ENCODE measurements at regions not wholly inside any gene's neighbourhood (a gene's known extent, or its start where the extent isn't known, plus 50 kb on each side); places are given as distances from the start of the nearest gene placed in this dataset.
"Not testable (repeated sequence)": the region's sequence is repeated elsewhere in the genome, so short reads cannot be mapped to it uniquely, and the experiment has no call there.

DNA sequence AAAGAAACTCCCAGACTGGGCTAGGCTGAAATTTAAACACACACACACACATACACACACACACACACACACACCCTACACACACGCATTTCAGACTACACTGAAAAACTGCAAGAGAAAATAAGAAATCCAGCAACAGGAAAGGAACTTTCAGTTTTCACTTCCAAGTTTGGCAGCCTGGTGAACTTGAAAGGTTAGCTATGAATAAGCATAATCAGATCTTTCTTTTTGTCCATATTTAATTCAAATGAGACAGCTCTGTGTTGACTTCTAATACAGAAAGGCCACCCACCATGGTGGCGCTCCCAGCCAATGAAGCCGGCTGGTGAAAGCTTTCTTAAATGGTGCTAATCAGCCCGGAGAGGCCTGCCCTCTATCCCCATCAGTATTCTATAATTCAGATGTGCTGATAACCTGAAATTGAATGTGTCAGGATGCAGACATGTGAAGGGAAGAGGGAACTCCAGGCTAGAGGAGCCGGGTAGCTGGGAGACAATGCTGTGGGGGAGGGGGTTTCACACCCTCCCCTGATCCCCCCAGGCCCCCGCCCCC, 108.3 kb upstream of the ZNF536 start:
- Histone ChIP-seq H3K9me2 (replicated peaks; ENCODE audit: control insufficient read depth, low read length) (no peaks in the 10 kb centered on the region), H3F3A (ENCODE audit: control insufficient read depth, insufficient read depth) (no peaks in the 10 kb centered on the region), H3K79me2 (ENCODE audit: control insufficient read depth, low read length) (no peaks in the 10 kb centered on the region), H4K20me1 (ENCODE audit: control insufficient read depth, insufficient read depth, low read depth, low read length) (no peaks in the 10 kb centered on the region), H3K27me3 (ENCODE audit: control insufficient read depth, low read length) (no peaks in the 10 kb centered on the region), H3K36me3 (ENCODE audit: control insufficient read depth, low read length) (no peaks in the 10 kb centered on the region), H3K27ac (ENCODE audit: low read depth, low read length) (no peak overlapping the region), H3K4me3 (ENCODE audit: low read length) (no peak overlapping the region), H3K4me1 (ENCODE audit: control insufficient read depth, low read length) (no peaks in the 10 kb centered on the region), H3K4me2 (ENCODE audit: low read length) (no peak overlapping the region), H3K9me3 (ENCODE audit: control insufficient read depth, insufficient read depth, low read length) (no peaks in the 10 kb centered on the region)
- TF ChIP-seq, protein P1, sequence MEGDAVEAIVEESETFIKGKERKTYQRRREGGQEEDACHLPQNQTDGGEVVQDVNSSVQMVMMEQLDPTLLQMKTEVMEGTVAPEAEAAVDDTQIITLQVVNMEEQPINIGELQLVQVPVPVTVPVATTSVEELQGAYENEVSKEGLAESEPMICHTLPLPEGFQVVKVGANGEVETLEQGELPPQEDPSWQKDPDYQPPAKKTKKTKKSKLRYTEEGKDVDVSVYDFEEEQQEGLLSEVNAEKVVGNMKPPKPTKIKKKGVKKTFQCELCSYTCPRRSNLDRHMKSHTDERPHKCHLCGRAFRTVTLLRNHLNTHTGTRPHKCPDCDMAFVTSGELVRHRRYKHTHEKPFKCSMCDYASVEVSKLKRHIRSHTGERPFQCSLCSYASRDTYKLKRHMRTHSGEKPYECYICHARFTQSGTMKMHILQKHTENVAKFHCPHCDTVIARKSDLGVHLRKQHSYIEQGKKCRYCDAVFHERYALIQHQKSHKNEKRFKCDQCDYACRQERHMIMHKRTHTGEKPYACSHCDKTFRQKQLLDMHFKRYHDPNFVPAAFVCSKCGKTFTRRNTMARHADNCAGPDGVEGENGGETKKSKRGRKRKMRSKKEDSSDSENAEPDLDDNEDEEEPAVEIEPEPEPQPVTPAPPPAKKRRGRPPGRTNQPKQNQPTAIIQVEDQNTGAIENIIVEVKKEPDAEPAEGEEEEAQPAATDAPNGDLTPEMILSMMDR (IDR thresholded peaks at IDR 0.05; ENCODE audit: low read depth, low read length, poor library complexity, severe bottlenecking), result no peak
- no peak for TF ChIP-seq EZH2phosphoT487 (IDR thresholded peaks at IDR 0.05; ENCODE audit: borderline replicate concordance, low read length)

DNA sequence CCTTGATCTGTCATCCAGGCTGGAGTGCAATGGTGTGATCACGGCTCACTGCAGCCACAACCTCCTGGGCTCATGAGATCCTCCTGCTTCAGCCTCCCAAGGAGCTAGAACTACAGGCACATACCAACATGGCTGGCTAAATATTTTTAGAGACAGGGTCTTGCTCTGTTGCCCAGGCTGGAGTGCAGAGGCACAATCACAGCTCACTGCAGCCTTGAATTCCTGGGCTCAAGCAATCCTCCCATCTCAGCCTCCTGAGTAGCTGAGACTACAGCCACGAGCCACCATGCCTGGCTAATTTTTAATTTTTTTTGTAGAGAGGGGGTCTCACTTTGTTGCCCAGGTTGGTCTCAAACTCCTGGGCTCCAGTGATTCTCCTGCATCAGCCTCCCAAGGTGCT, 106.3 kb upstream of the ZNF536 start:
- not testable (repeated sequence) for H3K4me2 ChIP-seq (ENCODE audit: low read length); H3K4me3 ChIP-seq (ENCODE audit: low read length); H4K20me1 ChIP-seq (ENCODE audit: control insufficient read depth, insufficient read depth, low read depth, low read length); H3K9me2 ChIP-seq (replicated peaks; ENCODE audit: control insufficient read depth, low read length); H3K27ac ChIP-seq (ENCODE audit: low read depth, low read length); H3K27me3 ChIP-seq (ENCODE audit: control insufficient read depth, low read length); H3F3A ChIP-seq (ENCODE audit: control insufficient read depth, insufficient read depth); H3K9me3 ChIP-seq (ENCODE audit: control insufficient read depth, insufficient read depth, low read length); H3K4me1 ChIP-seq (ENCODE audit: control insufficient read depth, low read length); H3K36me3 ChIP-seq (ENCODE audit: control insufficient read depth, low read length); H3K79me2 ChIP-seq (ENCODE audit: control insufficient read depth, low read length)

DNA sequence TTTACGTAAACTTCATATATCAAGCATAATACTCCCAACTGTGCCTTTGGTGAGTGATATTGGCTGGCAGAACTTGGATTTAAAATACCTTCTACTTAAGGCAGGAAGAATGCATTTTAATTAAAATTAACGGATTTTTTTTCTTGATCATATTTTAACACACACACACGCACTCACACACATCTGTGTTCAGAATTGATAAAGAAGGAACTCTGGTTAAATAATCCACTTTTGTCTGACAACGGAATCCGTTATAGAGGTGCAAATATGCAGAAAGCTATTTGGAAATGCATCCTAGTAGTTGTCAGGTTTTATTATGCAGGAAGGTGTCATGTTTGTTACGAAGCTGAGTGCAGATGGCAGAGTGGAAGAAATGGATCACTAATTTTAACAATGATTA, 105.5 kb upstream of the ZNF536 start:
- no peaks in the 10 kb centered on the region for H3K4me1 ChIP-seq (ENCODE audit: control insufficient read depth, low read length)
- H3K36me3 ChIP-seq (ENCODE audit: control insufficient read depth, low read length), result no peaks in the 10 kb centered on the region
- H3K27me3 ChIP-seq (ENCODE audit: control insufficient read depth, low read length), result no peaks in the 10 kb centered on the region
- H3F3A ChIP-seq (ENCODE audit: control insufficient read depth, insufficient read depth), result no peaks in the 10 kb centered on the region
- H3K9me3 ChIP-seq (ENCODE audit: control insufficient read depth, insufficient read depth, low read length), result no peaks in the 10 kb centered on the region
- no peaks in the 10 kb centered on the region for H4K20me1 ChIP-seq (ENCODE audit: control insufficient read depth, insufficient read depth, low read depth, low read length)
- no peaks in the 10 kb centered on the region for H3K9me2 ChIP-seq (replicated peaks; ENCODE audit: control insufficient read depth, low read length)
- H3K4me2 ChIP-seq (ENCODE audit: low read length), result no peak overlapping the region
- H3K27ac ChIP-seq (ENCODE audit: low read depth, low read length), result no peak overlapping the region
- TF ChIP-seq EZH2phosphoT487 (IDR thresholded peaks at IDR 0.05; ENCODE audit: borderline replicate concordance, low read length), result no peak
- TF ChIP-seq, protein P1 (IDR thresholded peaks at IDR 0.05; ENCODE audit: low read depth, low read length, poor library complexity, severe bottlenecking), result no peak
- no peak overlapping the region for H3K4me3 ChIP-seq (ENCODE audit: low read length)
- H3K79me2 ChIP-seq (ENCODE audit: control insufficient read depth, low read length), result no peaks in the 10 kb centered on the region

DNA sequence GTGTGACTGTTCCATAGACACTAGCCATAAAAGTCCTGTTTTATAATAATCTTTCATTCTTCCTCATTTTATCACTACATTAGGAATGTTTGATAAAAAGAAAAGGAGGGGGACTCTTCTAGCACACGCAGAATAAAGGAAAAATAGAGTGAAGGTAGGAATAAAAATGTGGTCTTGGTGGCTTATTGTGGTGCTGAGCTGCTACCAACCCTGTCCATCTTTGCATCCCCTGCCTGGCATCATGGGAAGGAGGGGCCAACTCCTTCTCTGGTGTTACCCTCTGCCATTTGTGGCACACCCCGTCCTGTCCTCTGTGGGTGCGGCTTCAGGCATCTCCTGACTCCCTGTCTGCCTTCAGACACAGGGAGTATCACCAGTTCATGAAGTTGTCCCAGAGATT, 104.9 kb upstream of the ZNF536 start:
- Histone ChIP-seq H3K27me3 (ENCODE audit: control insufficient read depth, low read length) (no peaks in the 10 kb centered on the region), H3K4me1 (ENCODE audit: control insufficient read depth, low read length) (no peaks in the 10 kb centered on the region), H3K4me2 (ENCODE audit: low read length) (no peak overlapping the region), H3K9me2 (replicated peaks; ENCODE audit: control insufficient read depth, low read length) (no peaks in the 10 kb centered on the region), H3K9me3 (ENCODE audit: control insufficient read depth, insufficient read depth, low read length) (no peaks in the 10 kb centered on the region), H3K79me2 (ENCODE audit: control insufficient read depth, low read length) (no peaks in the 10 kb centered on the region), H3F3A (ENCODE audit: control insufficient read depth, insufficient read depth) (no peaks in the 10 kb centered on the region), H3K4me3 (ENCODE audit: low read length) (no peak overlapping the region), H3K27ac (ENCODE audit: low read depth, low read length) (no peak overlapping the region), H3K36me3 (ENCODE audit: control insufficient read depth, low read length) (no peaks in the 10 kb centered on the region), H4K20me1 (ENCODE audit: control insufficient read depth, insufficient read depth, low read depth, low read length) (no peaks in the 10 kb centered on the region)
- TF ChIP-seq EZH2phosphoT487 (IDR thresholded peaks at IDR 0.05; ENCODE audit: borderline replicate concordance, low read length), result no peak
- TF ChIP-seq, protein P1 (IDR thresholded peaks at IDR 0.05; ENCODE audit: low read depth, low read length, poor library complexity, severe bottlenecking), result no peak

Data from DOHH2 (cell line).